ENCODE measurements at regions not wholly inside any gene's neighbourhood (a gene's known extent, or its start where the extent isn't known, plus 50 kb on each side); places are given as distances from the start of the nearest gene placed in this dataset.

GRCh38 chr9:1269533-1270315 is 219.6 kb downstream of the DMRT2 start:
- Histone ChIP-seq H3K4me3 (replicated peaks in 1 of 3; ENCODE audit: insufficient read depth in 1 of 3, low read depth in 1 of 3, low read length in 3 of 3) (no peak overlapping the region), H3K9ac (replicated peaks; ENCODE audit: extremely low read depth, insufficient read depth, low read length) (no peak overlapping the region), H3K27ac (ENCODE audit: insufficient read depth, low read depth, low read length) (no peak overlapping the region), H3K36me3 (ENCODE audit: control insufficient read depth in 2 of 2, extremely low read depth in 1 of 2, insufficient read depth in 2 of 2, low read length in 2 of 2) (no peaks in the 10 kb centered on the region), H3K79me2 (ENCODE audit: control insufficient read depth, insufficient read depth, low read length) (no peaks in the 10 kb centered on the region), H4K20me1 (replicated peaks; ENCODE audit: control insufficient read depth, extremely low read depth, insufficient read depth, low read length) (no peaks in the 10 kb centered on the region), H3K9me3 (replicated peaks; ENCODE audit: control insufficient read depth, insufficient read depth, low read length) (peaks cover 2% of the 10 kb centered on the region), H3K9me1 (replicated peaks; ENCODE audit: control insufficient read depth, extremely low read depth, insufficient read depth, low read length) (no peaks in the 10 kb centered on the region), H3K4me2 (ENCODE audit: insufficient read depth, low read length) (no peak overlapping the region), H3K4me1 (ENCODE audit: control insufficient read depth, extremely low read depth, insufficient read depth, low read length) (no peaks in the 10 kb centered on the region), H2AFZ (ENCODE audit: low read depth, low read length) (no peak overlapping the region), H3K27me3 (ENCODE audit: control insufficient read depth in 2 of 2, insufficient read depth in 2 of 2, low read length in 2 of 2) (no peaks in the 10 kb centered on the region)
- no peak for TF ChIP-seq POLR2A (IDR thresholded peaks at IDR 0.05; ENCODE audit: low read depth, low read length)
- TF ChIP-seq CTCF (IDR thresholded peaks at IDR 0.05; ENCODE audit: extremely low read depth in 1 of 2, insufficient read depth in 1 of 2, low read depth in 1 of 2, low read length in 2 of 2), result no peak
- no peak for TF ChIP-seq JUN (IDR thresholded peaks at IDR 0.05; ENCODE audit: borderline replicate concordance, insufficient read depth, insufficient read length, low read depth)
- no peak for TF ChIP-seq GATA2 (IDR thresholded peaks at IDR 0.05; ENCODE audit: insufficient read depth, insufficient read length, low read depth, low read length)
- TF ChIP-seq FOS (IDR thresholded peaks at IDR 0.05; ENCODE audit: borderline replicate concordance, insufficient read depth, low read length), result no peak
- TF ChIP-seq MAX (IDR thresholded peaks at IDR 0.05; ENCODE audit: insufficient read depth, insufficient read length), result no peak
- ChIA-PET POLR2A (no interaction called here), CTCF (no interaction called here)
- intact Hi-C loops (cut with micrococcal nuclease), result no loop called here
- no TSS peak for BruUV-seq (replicated peaks)
- dilution Hi-C loops (cut with MboI; ENCODE audit: extremely low pct_ligation_motif_present, low sequenced_read_pairs), result no loop called here
- DNase-seq (ENCODE audit: low read depth, low spot score) (no peak), FAIRE-seq (no peak)

All from endothelial cell of umbilical vein (primary cell).